Fibroblast of upper back skin (primary cell): ENCODE measurements at regions not wholly inside any gene's neighbourhood (a gene's known extent, or its start where the extent isn't known, plus 50 kb on each side); places are given as distances from the start of the nearest gene placed in this dataset.

Experiments used
- DNase-seq: peaks from one replicate; pipeline ENCODE4 v3.0.0-alpha.2; 2013

- DNase-seq, result no peak
Observed at GRCh38 chr11:123378096-123378495, 52.0 kb upstream of the GRAMD1B start.

GRCh38 chr11:123377355-123377754 lies 52.7 kb upstream of the GRAMD1B start:
- DNase-seq, result no peak

- no peak for DNase-seq
Observed at GRCh38 chr11:123375832-123376231, 54.2 kb upstream of the GRAMD1B start.

- DNase-seq, result no peak
Observed at GRCh38 chr11:123374622-123374968, 55.5 kb upstream of the GRAMD1B start.

- DNase-seq, result no peak
Observed at GRCh38 chr11:123373754-123374621, 56.1 kb upstream of the GRAMD1B start.

GRCh38 chr11:123371506-123372297 lies 58.4 kb upstream of the GRAMD1B start:
- no peak for DNase-seq

GRCh38 chr11:123366924-123367323 lies 63.1 kb upstream of the GRAMD1B start:
- DNase-seq, result no peak

- no peak for DNase-seq
Observed at GRCh38 chr11:123365955-123366354, 64.1 kb upstream of the GRAMD1B start.

- no peak for DNase-seq
Observed at GRCh38 chr11:123364080-123364479, 66.0 kb upstream of the GRAMD1B start.

- DNase-seq, result no peak
Observed at GRCh38 chr11:123363556-123363955, 66.5 kb upstream of the GRAMD1B start.

- DNase-seq, result no peak
Observed at GRCh38 chr11:123362941-123363340, 67.1 kb upstream of the GRAMD1B start.

GRCh38 chr11:123362186-123362585 lies 67.9 kb upstream of the GRAMD1B start:
- DNase-seq, result no peak

- DNase-seq, result no peak
Observed at GRCh38 chr11:123361110-123361509, 69.0 kb upstream of the GRAMD1B start.

- no peak for DNase-seq
Observed at GRCh38 chr11:123360267-123360936, 69.7 kb upstream of the GRAMD1B start.

GRCh38 chr11:123357990-123358827 lies 71.9 kb upstream of the GRAMD1B start:
- DNase-seq, result peak; percentile 23

GRCh38 chr11:123357353-123357989 lies 72.6 kb upstream of the GRAMD1B start:
- DNase-seq, result no peak

GRCh38 chr11:123356539-123356938 lies 73.5 kb upstream of the GRAMD1B start:
- no peak for DNase-seq

GRCh38 chr11:123354371-123354975 lies 75.6 kb upstream of the GRAMD1B start:
- DNase-seq, result no peak

GRCh38 chr11:123351375-123351774 lies 78.7 kb upstream of the GRAMD1B start:
- DNase-seq, result no peak

GRCh38 chr11:123349382-123349781 lies 80.7 kb upstream of the GRAMD1B start:
- no peak for DNase-seq

GRCh38 chr11:123344790-123345357 lies 85.2 kb upstream of the GRAMD1B start:
- no peak for DNase-seq
